KBM-7 (cell line): ENCODE measurements at regions not wholly inside any gene's neighbourhood (a gene's known extent, or its start where the extent isn't known, plus 50 kb on each side); places are given as distances from the start of the nearest gene placed in this dataset.

ENCODE experiments used
- DNase-seq: peaks from one replicate; pipeline ENCODE4 v3.0.0-alpha.2; 2015
- in situ Hi-C: fragments of 300-500 bp; cut with MboI; formaldehyde crosslinking; loops from 2 replicates; pipeline ENCODE4 v1.14.3; 2020; ENCODE audit warnings: low sequenced_read_pairs, low pct_unique_long_range_greater_than_20kb, mixed read lengths

- DNase-seq: no peak
- in situ Hi-C loops: no loop called here
Observed at GRCh38 chr6:105764315-105764714, 321.8 kb upstream of the PRDM1 start.

- in situ Hi-C loops: no loop called here
- DNase-seq: no peak
Observed at GRCh38 chr6:105763866-105764265, 322.3 kb upstream of the PRDM1 start.

GRCh38 chr6:105760746-105761145 lies 325.4 kb upstream of the PRDM1 start:
- in situ Hi-C loops: no loop called here
- DNase-seq: no peak

- no peak for DNase-seq
- in situ Hi-C loops: no loop called here
Observed at GRCh38 chr6:105759946-105760345, 326.2 kb upstream of the PRDM1 start.

GRCh38 chr6:105759015-105759414 lies 327.1 kb upstream of the PRDM1 start:
- in situ Hi-C loops: no loop called here
- no peak for DNase-seq

GRCh38 chr6:105757512-105758200 lies 328.5 kb upstream of the PRDM1 start:
- in situ Hi-C loops: no loop called here
- DNase-seq: no peak

- no peak for DNase-seq
- in situ Hi-C loops: no loop called here
Observed at GRCh38 chr6:105755885-105756284, 330.3 kb upstream of the PRDM1 start.

GRCh38 chr6:105753620-105754211 lies 332.4 kb upstream of the PRDM1 start:
- no peak for DNase-seq
- in situ Hi-C loops: no loop called here

- in situ Hi-C loops: no loop called here
- no peak for DNase-seq
Observed at GRCh38 chr6:105753207-105753606, 332.9 kb upstream of the PRDM1 start.

GRCh38 chr6:105750089-105750488 lies 336.0 kb upstream of the PRDM1 start:
- DNase-seq: no peak
- in situ Hi-C loops: no loop called here

GRCh38 chr6:105748737-105749161 lies 337.4 kb upstream of the PRDM1 start:
- in situ Hi-C loops: no loop called here
- DNase-seq: peak; percentile 58

- in situ Hi-C loops: no loop called here
- DNase-seq: no peak
Observed at GRCh38 chr6:105747823-105748405, 338.2 kb upstream of the PRDM1 start.

- DNase-seq: peak; percentile 5
- in situ Hi-C loops: no loop called here
Observed at GRCh38 chr6:105746509-105746908, 339.6 kb upstream of the PRDM1 start.

GRCh38 chr6:105746130-105746505 lies 340.0 kb upstream of the PRDM1 start:
- in situ Hi-C loops: no loop called here
- DNase-seq: peak; percentile 63

- in situ Hi-C loops: no loop called here
- no peak for DNase-seq
Observed at GRCh38 chr6:105745464-105746129, 340.5 kb upstream of the PRDM1 start.

GRCh38 chr6:105744815-105745214 lies 341.3 kb upstream of the PRDM1 start:
- in situ Hi-C loops: no loop called here

GRCh38 chr6:105740946-105741645 lies 338.2 kb upstream of the PREP start:
- in situ Hi-C loops: no loop called here
- no peak for DNase-seq

More at GRCh38 chr6:105744815-105745214, 341.3 kb upstream of the PRDM1 start:
- DNase-seq: no peak

- no peak for DNase-seq
- in situ Hi-C loops: no loop called here
Observed at GRCh38 chr6:105739764-105740163, 336.9 kb upstream of the PREP start.

- DNase-seq: peak; percentile 33
- in situ Hi-C loops: no loop called here
Observed at GRCh38 chr6:105733556-105734162, 330.8 kb upstream of the PREP start.
